ENCODE measurements at regions not wholly inside any gene's neighbourhood (a gene's known extent, or its start where the extent isn't known, plus 50 kb on each side); places are given as distances from the start of the nearest gene placed in this dataset.

DNA sequence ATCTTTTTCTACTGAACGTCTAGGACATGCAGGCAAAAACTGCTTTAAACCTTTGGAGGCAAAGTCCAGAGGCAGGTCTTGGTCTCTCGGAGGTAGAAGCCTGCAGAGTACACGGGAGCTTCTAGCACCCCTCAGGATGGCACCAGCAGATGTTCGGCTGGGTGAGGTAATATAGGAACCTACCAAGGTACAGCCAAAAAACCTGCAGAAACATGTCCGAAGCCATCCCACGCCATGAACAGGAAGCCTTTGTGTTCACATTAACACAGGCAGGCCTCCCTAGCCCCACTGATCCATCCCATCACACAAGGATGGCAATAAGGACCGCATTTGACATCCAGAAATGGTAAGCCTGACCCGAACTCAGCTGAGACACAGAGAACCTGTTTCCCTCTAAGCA, 157.9 kb upstream of the HES1 start:
- TF ChIP-seq, protein P1, sequence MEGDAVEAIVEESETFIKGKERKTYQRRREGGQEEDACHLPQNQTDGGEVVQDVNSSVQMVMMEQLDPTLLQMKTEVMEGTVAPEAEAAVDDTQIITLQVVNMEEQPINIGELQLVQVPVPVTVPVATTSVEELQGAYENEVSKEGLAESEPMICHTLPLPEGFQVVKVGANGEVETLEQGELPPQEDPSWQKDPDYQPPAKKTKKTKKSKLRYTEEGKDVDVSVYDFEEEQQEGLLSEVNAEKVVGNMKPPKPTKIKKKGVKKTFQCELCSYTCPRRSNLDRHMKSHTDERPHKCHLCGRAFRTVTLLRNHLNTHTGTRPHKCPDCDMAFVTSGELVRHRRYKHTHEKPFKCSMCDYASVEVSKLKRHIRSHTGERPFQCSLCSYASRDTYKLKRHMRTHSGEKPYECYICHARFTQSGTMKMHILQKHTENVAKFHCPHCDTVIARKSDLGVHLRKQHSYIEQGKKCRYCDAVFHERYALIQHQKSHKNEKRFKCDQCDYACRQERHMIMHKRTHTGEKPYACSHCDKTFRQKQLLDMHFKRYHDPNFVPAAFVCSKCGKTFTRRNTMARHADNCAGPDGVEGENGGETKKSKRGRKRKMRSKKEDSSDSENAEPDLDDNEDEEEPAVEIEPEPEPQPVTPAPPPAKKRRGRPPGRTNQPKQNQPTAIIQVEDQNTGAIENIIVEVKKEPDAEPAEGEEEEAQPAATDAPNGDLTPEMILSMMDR (tag by site-specific recombination; IDR thresholded peaks at IDR 0.05): no peak
- TF ChIP-seq ZNF707 (tag by site-specific recombination; IDR thresholded peaks at IDR 0.05): no peak

All from HEK293 (cell line).